DOHH2 (cell line): ENCODE measurements at regions not wholly inside any gene's neighbourhood (a gene's known extent, or its start where the extent isn't known, plus 50 kb on each side); places are given as distances from the start of the nearest gene placed in this dataset.

Experiments used
- EZH2phosphoT487 ChIP-seq: fragments of 200-600 bp; sonication (generic); IDR thresholded peaks from 2 replicates; pipeline ENCODE4 v1.6.1; 2017; ENCODE audit warnings: borderline replicate concordance, mild to moderate bottlenecking, antibody characterized with exemption, low read length, moderate library complexity, mixed read lengths
- TF ChIP-seq, protein P1 (sequence below): fragments of 200-600 bp; sonication (generic); IDR thresholded peaks from one replicate; pipeline ENCODE4 v1.5.1; 2014; ENCODE audit warnings: antibody characterized with exemption, mild to moderate bottlenecking, low read depth, low read length; ENCODE audit not compliant: poor library complexity, severe bottlenecking

DNA sequence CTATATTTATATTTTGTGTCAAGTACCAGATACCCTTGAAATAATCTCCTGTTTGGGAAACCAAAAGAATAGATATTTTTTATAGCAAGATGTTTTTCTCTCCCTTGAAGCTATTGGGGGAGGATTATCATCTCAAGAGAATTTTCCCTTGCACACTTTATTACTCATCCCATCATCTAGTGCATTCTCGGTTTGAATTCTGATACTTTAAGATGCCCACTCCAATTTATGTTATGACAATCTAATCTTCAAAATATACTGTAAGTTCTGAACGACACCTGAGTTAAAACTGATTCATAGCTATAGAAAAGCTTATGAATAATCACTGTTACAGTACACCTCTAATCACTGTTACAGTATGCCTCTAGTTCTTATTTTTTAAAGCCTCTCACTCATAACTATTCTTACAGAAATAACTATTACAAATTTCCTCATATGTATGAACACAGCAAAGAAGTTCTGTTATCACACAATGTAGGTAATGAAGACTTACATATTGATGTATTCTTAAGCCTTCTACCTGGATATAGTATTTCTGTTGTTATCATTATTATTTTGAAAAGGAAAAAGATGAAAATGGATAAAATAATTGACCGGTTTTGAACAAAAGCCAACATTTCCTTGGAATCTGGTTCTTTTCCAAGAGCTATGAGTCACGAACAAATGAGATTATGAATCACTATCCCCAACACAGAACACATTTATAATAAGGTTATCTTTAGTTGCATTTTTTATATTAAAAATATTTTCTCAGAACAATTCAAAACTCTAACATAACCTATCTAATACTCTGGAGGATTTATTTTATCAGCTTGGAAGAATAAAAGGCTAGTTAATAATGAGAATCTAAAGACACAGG lies 72.3 kb upstream of the FAM13C start:
- TF ChIP-seq, protein P1, sequence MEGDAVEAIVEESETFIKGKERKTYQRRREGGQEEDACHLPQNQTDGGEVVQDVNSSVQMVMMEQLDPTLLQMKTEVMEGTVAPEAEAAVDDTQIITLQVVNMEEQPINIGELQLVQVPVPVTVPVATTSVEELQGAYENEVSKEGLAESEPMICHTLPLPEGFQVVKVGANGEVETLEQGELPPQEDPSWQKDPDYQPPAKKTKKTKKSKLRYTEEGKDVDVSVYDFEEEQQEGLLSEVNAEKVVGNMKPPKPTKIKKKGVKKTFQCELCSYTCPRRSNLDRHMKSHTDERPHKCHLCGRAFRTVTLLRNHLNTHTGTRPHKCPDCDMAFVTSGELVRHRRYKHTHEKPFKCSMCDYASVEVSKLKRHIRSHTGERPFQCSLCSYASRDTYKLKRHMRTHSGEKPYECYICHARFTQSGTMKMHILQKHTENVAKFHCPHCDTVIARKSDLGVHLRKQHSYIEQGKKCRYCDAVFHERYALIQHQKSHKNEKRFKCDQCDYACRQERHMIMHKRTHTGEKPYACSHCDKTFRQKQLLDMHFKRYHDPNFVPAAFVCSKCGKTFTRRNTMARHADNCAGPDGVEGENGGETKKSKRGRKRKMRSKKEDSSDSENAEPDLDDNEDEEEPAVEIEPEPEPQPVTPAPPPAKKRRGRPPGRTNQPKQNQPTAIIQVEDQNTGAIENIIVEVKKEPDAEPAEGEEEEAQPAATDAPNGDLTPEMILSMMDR, result no peak
- no peak for TF ChIP-seq EZH2phosphoT487
